Embryonic facial prominence (tissue), 1 donor: ENCODE measurements at regions not wholly inside any gene's neighbourhood (a gene's known extent, or its start where the extent isn't known, plus 50 kb on each side); places are given as distances from the start of the nearest gene placed in this dataset.
"Not testable (repeated sequence)": the region's sequence is repeated elsewhere in the genome, so short reads cannot be mapped to it uniquely, and the experiment has no call there.

Experiments
- DNase-seq: peaks from one replicate; pipeline ENCODE4 v3.0.0-alpha.2; 2016; ENCODE audit errors: extremely low spot score

GRCh38 chr22:25395468-25395867 lies 169.0 kb upstream of the GRK3 start:
- no peak for DNase-seq

GRCh38 chr22:25395915-25396314 lies 168.6 kb upstream of the GRK3 start:
- DNase-seq: no peak

- no peak for DNase-seq
Observed at GRCh38 chr22:25396615-25397200, 167.8 kb upstream of the GRK3 start.

- DNase-seq: no peak
Observed at GRCh38 chr22:25397616-25398015, 166.9 kb upstream of the GRK3 start.

- not testable (repeated sequence) for DNase-seq
Observed at GRCh38 chr22:25398591-25399062, 165.8 kb upstream of the GRK3 start.

GRCh38 chr22:25399649-25400151 lies 164.8 kb upstream of the GRK3 start:
- DNase-seq: no peak

GRCh38 chr22:25402160-25402500 lies 162.3 kb upstream of the GRK3 start:
- no peak for DNase-seq

GRCh38 chr22:25402501-25403283 lies 161.8 kb upstream of the GRK3 start:
- DNase-seq: no peak

- DNase-seq: no peak
Observed at GRCh38 chr22:25403284-25403810, 161.1 kb upstream of the GRK3 start.

- no peak for DNase-seq
Observed at GRCh38 chr22:25403811-25404471, 160.5 kb upstream of the GRK3 start.

- DNase-seq: no peak
Observed at GRCh38 chr22:25404556-25404927, 159.9 kb upstream of the GRK3 start.

GRCh38 chr22:25404928-25405816 lies 159.3 kb upstream of the GRK3 start:
- no peak for DNase-seq

- no peak for DNase-seq
Observed at GRCh38 chr22:25405841-25406509, 158.5 kb upstream of the GRK3 start.

GRCh38 chr22:25406510-25407210 lies 157.8 kb upstream of the GRK3 start:
- no peak for DNase-seq

GRCh38 chr22:25407226-25407858 lies 157.1 kb upstream of the GRK3 start:
- DNase-seq: no peak

GRCh38 chr22:25407859-25408229 lies 156.6 kb upstream of the GRK3 start:
- no peak for DNase-seq

- DNase-seq: no peak
Observed at GRCh38 chr22:25409240-25409639, 155.2 kb upstream of the GRK3 start.

GRCh38 chr22:25410849-25411248 lies 153.6 kb upstream of the GRK3 start:
- no peak for DNase-seq

- DNase-seq: no peak
Observed at GRCh38 chr22:25413620-25414019, 150.9 kb upstream of the GRK3 start.

- DNase-seq: not testable (repeated sequence)
Observed at GRCh38 chr22:25415731-25416130, 148.7 kb upstream of the GRK3 start.
